GM19395 (cell line): ENCODE measurements at regions not wholly inside any gene's neighbourhood (a gene's known extent, or its start where the extent isn't known, plus 50 kb on each side); places are given as distances from the start of the nearest gene placed in this dataset.
"Not testable (repeated sequence)": the region's sequence is repeated elsewhere in the genome, so short reads cannot be mapped to it uniquely, and the experiment has no call there.

Experiments used
- ATAC-seq: cut with Tn5 transposase; IDR thresholded peaks from one replicate; pipeline ENCODE4 v1.9.1; 2021; ENCODE audit warnings: mild to moderate bottlenecking, moderate library complexity; ENCODE audit not compliant: unreplicated experiment

DNA sequence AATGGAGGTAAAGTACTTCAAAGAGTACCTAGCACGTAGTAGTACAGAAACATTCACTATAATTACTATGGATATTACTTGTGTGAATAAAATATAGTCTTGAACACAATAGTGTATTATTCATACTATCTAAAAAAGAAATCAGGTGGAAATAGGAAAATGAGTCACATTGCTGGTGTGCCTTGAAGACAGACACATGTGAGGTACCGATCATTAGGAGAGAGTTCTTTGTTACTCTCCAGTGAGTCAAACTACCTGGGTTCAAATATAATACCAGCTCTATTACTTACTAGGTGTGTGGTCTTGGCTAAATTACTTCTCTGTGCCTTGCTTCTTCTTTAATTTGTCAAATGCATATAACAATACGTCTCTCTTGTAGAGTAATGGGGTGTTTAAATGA lies 50.8 kb upstream of the BEND6 start:
- ATAC-seq = peak; percentile 10

GRCh38 chr6:56902641-56903464 lies 52.1 kb upstream of the BEND6 start:
- ATAC-seq = no peak

- ATAC-seq = no peak
Measured at GRCh38 chr6:56900784-56901183, 54.1 kb upstream of the BEND6 start.

DNA sequence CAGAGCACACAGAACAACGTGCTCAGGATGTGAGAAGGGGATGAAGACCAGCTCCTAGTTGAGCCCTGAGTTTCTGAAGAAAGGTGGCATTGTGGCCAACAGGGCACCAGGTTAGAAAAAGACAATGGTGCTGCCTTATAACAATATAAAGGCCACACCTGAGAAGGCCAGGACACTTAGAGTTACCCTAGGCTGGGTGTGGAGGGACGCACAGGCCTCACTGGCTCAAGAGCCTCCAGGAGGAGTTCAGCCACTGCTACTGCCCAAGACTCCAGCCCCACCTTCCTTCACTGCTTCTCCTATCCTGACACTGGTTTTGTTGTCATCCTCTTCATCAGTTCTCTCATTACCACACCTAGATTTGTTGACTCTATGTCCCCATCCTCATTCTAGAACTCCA lies 55.2 kb upstream of the BEND6 start:
- ATAC-seq = no peak

DNA sequence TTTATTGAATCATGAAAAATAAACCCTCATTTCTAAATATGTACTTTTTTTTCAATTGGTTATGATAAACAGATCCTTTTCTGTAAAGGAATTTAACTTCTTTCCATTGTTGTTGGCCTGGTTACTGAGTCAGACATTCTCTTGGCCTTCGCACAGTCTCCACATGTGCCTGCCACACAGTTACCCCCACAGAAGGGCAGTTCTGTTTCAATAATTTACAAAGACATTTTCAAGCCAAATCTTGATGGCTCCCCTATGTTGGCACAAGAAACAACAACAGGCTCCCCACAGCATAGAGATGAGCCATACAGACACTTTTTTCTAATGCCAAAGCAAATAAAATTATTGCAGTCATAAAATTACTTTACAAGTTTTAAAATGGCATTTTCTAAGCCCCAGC lies 55.6 kb upstream of the BEND6 start:
- no peak for ATAC-seq

- ATAC-seq = no peak
Measured at GRCh38 chr6:56897789-56898529, 56.9 kb upstream of the BEND6 start.

GRCh38 chr6:56891754-56892153 lies 63.2 kb upstream of the BEND6 start:
- no peak for ATAC-seq

DNA sequence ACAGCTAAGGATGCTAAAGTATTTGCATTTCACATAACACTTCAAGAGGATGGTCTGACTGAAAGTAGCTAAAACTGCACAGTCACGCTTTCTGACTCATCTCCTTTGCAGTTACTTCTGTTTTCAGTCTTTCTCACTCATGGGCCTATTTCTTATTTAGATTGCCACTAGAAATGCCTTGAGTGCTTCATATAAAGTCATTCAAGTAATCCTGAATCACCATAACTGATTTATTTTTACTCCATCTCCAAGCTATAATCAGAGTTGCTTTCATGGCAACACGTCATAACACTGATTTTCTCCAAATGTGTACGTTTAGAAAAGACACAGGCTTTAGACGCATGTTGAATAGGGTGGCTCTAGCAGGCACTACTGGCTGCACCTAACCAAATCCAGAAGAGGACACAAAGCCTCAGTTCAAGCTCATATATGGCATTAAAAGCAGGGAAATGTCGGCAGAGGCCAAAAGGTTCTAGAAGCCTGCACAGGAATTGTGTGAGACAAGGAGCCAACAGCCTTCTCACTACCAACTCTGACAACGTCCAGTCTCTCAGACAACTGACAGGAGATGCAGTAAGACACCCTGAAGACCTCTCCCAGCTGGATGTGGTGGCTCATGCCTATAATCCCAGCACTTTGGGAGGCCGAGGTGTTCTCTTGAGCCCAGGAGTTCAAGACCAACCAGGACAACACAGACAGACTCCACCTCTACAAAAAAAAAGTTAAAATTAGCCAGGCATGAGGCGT lies 64.1 kb upstream of the BEND6 start:
- ATAC-seq = peak; percentile 97

DNA sequence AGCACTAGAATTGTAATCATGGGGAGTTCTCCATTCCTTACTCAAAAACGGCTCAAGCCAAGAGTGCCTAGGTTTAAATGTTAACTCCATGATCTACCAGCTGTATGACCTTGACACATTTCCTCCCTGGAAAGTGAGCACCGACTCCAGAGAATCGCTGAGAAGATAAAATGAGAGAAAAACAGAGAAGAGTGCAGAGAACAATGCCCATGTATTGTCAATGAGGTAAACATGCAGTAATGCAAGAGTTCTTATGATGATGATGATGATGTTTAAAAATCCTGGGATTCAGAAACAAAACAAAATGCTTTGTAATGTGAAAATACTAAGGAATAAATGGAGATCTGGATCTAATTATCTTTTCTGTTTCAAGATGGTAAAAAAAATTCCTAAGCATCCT lies 64.8 kb upstream of the BEND6 start:
- ATAC-seq = no peak

DNA sequence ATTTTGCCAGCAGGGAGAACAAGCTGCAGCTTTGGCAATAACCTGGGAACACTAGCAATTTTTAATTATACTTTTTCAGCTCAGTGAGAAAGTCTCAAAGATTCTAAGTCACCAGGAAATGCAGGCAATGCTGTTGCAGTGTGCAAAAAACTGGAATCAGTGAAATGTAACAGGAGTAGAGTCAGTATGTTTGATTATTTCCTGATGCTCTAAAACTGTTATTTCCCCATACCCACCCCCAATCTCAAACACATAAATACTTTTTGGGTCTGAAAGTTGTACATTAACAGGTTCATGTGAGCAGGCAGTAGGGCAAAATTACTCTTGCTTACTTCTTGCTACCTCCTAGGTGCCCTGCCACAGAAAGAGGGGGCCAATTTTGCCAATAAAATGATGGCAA lies 65.4 kb upstream of the BEND6 start:
- no peak for ATAC-seq

DNA sequence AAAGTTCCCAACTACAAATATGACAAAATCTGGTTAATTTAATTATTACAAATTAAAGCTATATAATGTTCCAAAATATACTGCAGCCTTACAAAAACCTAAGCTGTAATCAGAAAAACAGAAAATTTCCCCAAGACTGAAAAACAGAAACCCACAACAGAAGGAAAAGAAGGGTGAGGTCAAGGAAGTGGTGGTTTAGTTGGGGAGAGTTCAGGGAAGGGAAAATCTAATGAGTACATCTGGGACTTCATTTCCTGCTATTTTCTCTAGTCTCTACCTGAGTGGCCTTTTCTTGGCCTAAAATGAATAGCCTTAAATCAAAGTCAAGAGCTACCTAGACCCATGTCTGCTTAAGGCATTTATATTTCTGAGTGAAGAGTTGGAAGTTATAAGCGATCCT lies 66.2 kb upstream of the BEND6 start:
- no peak for ATAC-seq

- no peak for ATAC-seq
Measured at GRCh38 chr6:56887086-56887485, 67.8 kb upstream of the BEND6 start.

DNA sequence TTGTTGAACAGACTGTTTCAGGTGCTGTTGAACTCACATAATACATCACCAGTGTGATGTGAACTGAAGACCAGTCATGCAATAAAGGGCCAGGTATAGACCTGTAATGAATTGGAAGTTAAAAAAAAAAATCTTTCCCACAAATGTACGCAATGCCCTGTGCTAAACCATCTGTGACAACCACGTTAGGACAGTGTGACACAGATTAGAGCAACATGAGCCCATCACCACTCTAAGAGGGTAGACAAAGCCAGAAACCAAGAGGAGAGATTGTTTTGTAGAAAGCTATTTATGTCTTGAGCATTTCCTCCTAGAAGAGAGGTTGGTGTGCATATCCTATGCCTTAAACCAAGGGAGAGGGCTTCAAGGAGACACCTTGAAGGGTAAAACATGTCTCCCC lies 77.0 kb upstream of the BEND6 start:
- no peak for ATAC-seq

DNA sequence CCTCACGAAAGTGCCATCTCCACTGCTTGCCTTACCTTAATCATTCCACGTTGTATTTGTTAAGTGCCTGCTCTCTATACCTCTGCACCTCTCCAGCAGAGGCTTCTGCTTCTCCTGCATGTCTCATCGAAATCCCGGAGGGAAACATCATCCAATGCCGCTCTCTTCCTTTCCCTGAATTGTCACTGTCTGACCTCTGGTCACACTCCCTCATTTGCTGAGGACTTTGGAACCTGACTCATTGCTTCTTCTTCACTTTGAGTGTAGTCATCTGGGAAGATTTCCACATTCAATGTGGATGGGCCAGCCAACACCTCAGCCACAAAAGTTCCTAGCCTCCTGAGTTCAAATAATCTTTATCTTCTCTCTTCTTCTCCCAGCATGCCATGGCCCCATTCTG lies 78.9 kb upstream of the BEND6 start:
- no peak for ATAC-seq

- no peak for ATAC-seq
Measured at GRCh38 chr6:56875523-56875922, 79.4 kb upstream of the BEND6 start.

DNA sequence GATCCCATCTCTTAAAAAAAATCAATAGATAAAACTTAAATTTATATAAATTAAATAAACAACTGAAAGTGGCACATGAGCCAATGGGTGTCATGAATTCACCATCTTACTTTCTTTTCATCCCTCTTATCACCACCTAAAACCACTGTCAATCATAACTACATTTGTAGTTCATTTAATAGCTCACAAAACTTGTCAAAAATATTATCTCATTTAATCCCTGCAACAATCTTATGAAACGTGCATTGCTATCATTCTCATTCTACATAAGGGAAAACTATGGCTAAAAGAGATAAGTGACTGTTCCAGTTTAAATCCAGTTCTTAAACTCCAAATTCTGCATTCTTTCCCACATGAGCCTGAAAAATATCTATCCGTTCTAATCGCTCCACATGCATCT lies 80.6 kb upstream of the BEND6 start:
- no peak for ATAC-seq

- not testable (repeated sequence) for ATAC-seq
Measured at GRCh38 chr6:56870053-56870452, 84.9 kb upstream of the BEND6 start.

- no peak for ATAC-seq
Measured at GRCh38 chr6:56869346-56869745, 85.6 kb upstream of the BEND6 start.

- no peak for ATAC-seq
Measured at GRCh38 chr6:56868687-56869086, 86.2 kb upstream of the BEND6 start.

- no peak for ATAC-seq
Measured at GRCh38 chr6:56866917-56867522, 87.9 kb upstream of the BEND6 start.
